Osteoblast (primary cell): ENCODE measurements at regions not wholly inside any gene's neighbourhood (a gene's known extent, or its start where the extent isn't known, plus 50 kb on each side); places are given as distances from the start of the nearest gene placed in this dataset.

Experiments used
- DNase-seq: peaks from one replicate; pipeline ENCODE4 v3.0.0; 2011; ENCODE audit warnings: low spot score, mixed read lengths; ENCODE audit not compliant: insufficient read length; ENCODE audit errors: missing footprints
- H2AFZ ChIP-seq: 2 replicates; pipeline ENCODE4 v1.6.0; 2011; ENCODE audit warnings: mild to moderate bottlenecking, low read length
- H3K27ac ChIP-seq: 2 replicates; pipeline ENCODE4 v1.5.1; 2011; ENCODE audit warnings: mild to moderate bottlenecking, low read depth, low read length, moderate library complexity
- H3K27me3 ChIP-seq: 2 replicates; pipeline ENCODE4 v1.6.0; 2012; ENCODE audit warnings: mild to moderate bottlenecking, control low read depth, inconsistent platforms, low read length, moderate library complexity; ENCODE audit not compliant: insufficient read depth
- H3K36me3 ChIP-seq: 2 replicates; pipeline ENCODE4 v1.5.1; 2011; ENCODE audit warnings: mild to moderate bottlenecking, low read length, control low read depth, moderate library complexity; ENCODE audit not compliant: insufficient read depth
- H3K4me1 ChIP-seq: 2 replicates; pipeline ENCODE4 v1.5.1; 2011; ENCODE audit warnings: mild to moderate bottlenecking, low read length, control low read depth, moderate library complexity; ENCODE audit not compliant: insufficient read depth
- H3K4me2 ChIP-seq: 2 replicates; pipeline ENCODE4 v1.6.0; 2011; ENCODE audit warnings: mild to moderate bottlenecking, low read length; ENCODE audit not compliant: insufficient read depth
- H3K4me3 ChIP-seq: fragments of 200-600 bp; sonication (generic); 3 replicates; pipeline ENCODE4 v1.5.1; 2012; ENCODE audit warnings: mild to moderate bottlenecking, low read length, inconsistent platforms; ENCODE audit not compliant: insufficient read depth
- H3K79me2 ChIP-seq: 2 replicates; pipeline ENCODE4 v1.6.0; 2012; ENCODE audit warnings: mild to moderate bottlenecking, low read length, control low read depth, inconsistent platforms; ENCODE audit not compliant: insufficient read depth
- H3K9me3 ChIP-seq: 2 replicates; pipeline ENCODE4 v1.5.1; 2011; ENCODE audit warnings: low read depth, low read length, control low read depth
- H4K20me1 ChIP-seq: 2 replicates; pipeline ENCODE4 v1.6.0; 2012; ENCODE audit warnings: mild to moderate bottlenecking, low read length, control low read depth; ENCODE audit not compliant: insufficient read depth
- TF ChIP-seq, protein P1 (sequence below): IDR thresholded peaks from 2 replicates; pipeline ENCODE4 v1.5.1; 2011; ENCODE audit warnings: mild to moderate bottlenecking, low read depth, low read length, moderate library complexity; ENCODE audit errors: extremely low read depth

DNA sequence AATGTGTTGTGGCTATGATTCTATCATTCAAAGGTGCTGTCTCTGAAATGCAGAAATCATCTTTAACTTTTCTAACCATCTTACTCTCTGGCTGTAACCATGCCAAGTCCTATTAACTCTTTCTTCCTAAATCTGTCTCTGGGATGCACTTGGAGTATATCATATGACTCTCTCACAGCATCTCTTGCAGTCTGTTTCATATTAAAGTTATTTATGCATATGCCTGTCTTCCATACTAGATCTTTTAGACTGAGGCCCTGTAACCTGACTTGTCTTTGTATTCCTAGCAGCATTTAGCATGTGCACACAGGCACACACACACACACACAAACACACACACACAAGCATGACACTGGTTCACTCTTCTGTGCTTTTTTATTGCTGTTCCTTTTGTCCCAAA lies 320.6 kb downstream of the ETAA1 start:
- H3K9me3 ChIP-seq: no peaks in the 10 kb centered on the region
- TF ChIP-seq, protein P1, sequence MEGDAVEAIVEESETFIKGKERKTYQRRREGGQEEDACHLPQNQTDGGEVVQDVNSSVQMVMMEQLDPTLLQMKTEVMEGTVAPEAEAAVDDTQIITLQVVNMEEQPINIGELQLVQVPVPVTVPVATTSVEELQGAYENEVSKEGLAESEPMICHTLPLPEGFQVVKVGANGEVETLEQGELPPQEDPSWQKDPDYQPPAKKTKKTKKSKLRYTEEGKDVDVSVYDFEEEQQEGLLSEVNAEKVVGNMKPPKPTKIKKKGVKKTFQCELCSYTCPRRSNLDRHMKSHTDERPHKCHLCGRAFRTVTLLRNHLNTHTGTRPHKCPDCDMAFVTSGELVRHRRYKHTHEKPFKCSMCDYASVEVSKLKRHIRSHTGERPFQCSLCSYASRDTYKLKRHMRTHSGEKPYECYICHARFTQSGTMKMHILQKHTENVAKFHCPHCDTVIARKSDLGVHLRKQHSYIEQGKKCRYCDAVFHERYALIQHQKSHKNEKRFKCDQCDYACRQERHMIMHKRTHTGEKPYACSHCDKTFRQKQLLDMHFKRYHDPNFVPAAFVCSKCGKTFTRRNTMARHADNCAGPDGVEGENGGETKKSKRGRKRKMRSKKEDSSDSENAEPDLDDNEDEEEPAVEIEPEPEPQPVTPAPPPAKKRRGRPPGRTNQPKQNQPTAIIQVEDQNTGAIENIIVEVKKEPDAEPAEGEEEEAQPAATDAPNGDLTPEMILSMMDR: no peak
- no peaks in the 10 kb centered on the region for H3K79me2 ChIP-seq
- peaks cover 3% of the 10 kb centered on the region for H3K27me3 ChIP-seq
- no peak overlapping the region for H3K4me3 ChIP-seq
- no peak overlapping the region for H3K4me2 ChIP-seq
- no peaks in the 10 kb centered on the region for H4K20me1 ChIP-seq
- no peaks in the 10 kb centered on the region for H3K4me1 ChIP-seq
- no peak overlapping the region for H2AFZ ChIP-seq
- no peaks in the 10 kb centered on the region for H3K36me3 ChIP-seq
- H3K27ac ChIP-seq: no peak overlapping the region
- no peak for DNase-seq

DNA sequence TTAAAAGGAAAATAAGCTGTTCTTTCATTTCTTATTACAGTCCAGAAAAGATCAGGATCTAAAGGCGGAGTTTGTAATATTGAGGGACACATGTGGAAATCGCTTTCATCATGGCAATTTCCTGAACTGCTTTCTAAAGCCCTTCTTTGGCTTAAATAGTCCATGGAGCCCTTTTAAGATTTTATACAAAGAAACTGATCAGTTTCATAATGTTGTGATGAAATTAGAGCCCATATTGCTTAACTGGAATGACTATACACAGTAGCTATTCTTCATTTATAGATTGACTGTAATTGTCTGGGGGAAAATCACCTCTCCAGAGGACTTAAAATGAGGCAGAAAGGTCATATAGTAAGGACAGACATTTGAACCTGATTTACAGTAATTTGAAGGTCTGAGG lies 322.2 kb downstream of the ETAA1 start:
- Histone ChIP-seq H3K79me2 (no peaks in the 10 kb centered on the region), H3K27me3 (no peaks in the 10 kb centered on the region), H3K4me3 (no peak overlapping the region), H3K4me2 (no peak overlapping the region), H4K20me1 (no peaks in the 10 kb centered on the region), H3K4me1 (no peaks in the 10 kb centered on the region), H3K36me3 (no peaks in the 10 kb centered on the region), H3K27ac (no peak overlapping the region), H2AFZ (no peak overlapping the region), H3K9me3 (no peaks in the 10 kb centered on the region)
- no peak for DNase-seq
- TF ChIP-seq, protein P1: no peak

DNA sequence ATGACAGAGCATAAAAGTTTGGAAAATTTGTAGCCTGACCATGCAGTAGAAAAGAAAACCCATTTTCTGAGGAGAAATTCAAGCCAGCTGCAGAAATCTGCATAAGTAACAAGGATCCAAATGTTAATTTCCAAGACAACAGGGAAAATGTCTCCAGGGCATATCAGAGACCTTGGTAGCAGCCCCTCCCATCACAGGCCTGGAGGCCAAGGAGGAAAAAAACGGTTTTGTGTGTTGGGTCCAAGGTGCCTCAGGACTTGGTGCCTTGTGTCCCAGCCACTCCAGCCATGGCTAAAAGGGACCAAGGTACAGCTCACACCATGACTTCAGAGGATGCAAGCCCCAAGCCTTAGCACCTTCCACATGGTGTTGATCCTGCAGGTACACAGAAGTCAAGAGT lies 324.4 kb downstream of the ETAA1 start:
- Histone ChIP-seq H3K79me2 (no peaks in the 10 kb centered on the region), H3K9me3 (no peaks in the 10 kb centered on the region), H3K4me1 (no peaks in the 10 kb centered on the region), H3K27me3 (peaks cover 7% of the 10 kb centered on the region), H2AFZ (no peak overlapping the region), H3K4me2 (no peak overlapping the region), H3K27ac (no peak overlapping the region), H4K20me1 (no peaks in the 10 kb centered on the region), H3K36me3 (no peaks in the 10 kb centered on the region), H3K4me3 (no peak overlapping the region)
- no peak for DNase-seq
- TF ChIP-seq, protein P1: no peak

DNA sequence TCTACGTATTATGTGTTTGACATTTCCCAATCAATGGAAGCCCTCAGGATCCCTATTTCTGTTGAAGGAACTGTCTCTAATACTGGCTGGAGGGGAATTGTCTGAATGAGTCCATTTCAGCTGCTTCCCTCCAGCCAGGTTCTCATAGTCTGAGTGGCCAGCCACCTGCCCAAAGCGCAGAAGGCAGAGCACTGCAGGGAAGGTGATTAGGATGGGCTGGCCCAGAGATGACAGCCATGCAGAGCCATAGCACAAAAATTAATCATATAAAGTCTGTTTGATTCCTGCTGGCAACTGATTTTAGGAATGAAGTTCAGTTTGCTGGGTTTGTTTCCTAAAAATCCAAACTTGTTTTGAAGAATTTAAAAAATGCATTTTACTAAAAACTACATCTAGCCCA lies 327.1 kb downstream of the ETAA1 start:
- Histone ChIP-seq H3K4me3 (no peak overlapping the region), H3K27me3 (peaks cover 22% of the 10 kb centered on the region), H3K36me3 (no peaks in the 10 kb centered on the region), H3K4me1 (no peaks in the 10 kb centered on the region), H3K4me2 (no peak overlapping the region), H3K9me3 (no peaks in the 10 kb centered on the region), H3K27ac (no peak overlapping the region), H2AFZ (no peak overlapping the region), H3K79me2 (no peaks in the 10 kb centered on the region), H4K20me1 (no peaks in the 10 kb centered on the region)
- DNase-seq: no peak
- TF ChIP-seq, protein P1: no peak
